ENCODE measurements at regions not wholly inside any gene's neighbourhood (a gene's known extent, or its start where the extent isn't known, plus 50 kb on each side); places are given as distances from the start of the nearest gene placed in this dataset.

- H2AFZ ChIP-seq (ENCODE audit: low read length) = no peak overlapping the region
- no peaks in the 10 kb centered on the region for H3K79me1 ChIP-seq (ENCODE audit: insufficient read depth, low read depth, low read length, poor library complexity, severe bottlenecking)
- H3K23me2 ChIP-seq (ENCODE audit: insufficient read length, low read depth, low read length, poor library complexity, severe bottlenecking) = no peaks in the 10 kb centered on the region
- H3K4ac ChIP-seq (ENCODE audit: low read depth, low read length) = no peak overlapping the region
- H3K14ac ChIP-seq (ENCODE audit: insufficient read depth, low read length) = no peak overlapping the region
- peaks cover 5% of the 10 kb centered on the region for H3K4me1 ChIP-seq (ENCODE audit: insufficient read depth, low read length)
- WGBS (ENCODE audit: extremely low coverage, insufficient read length, low lambda C conversion rate) = no CpG with 5 or more reads among the region's 3 CpGs
- H4K8ac ChIP-seq (replicated peaks; ENCODE audit: insufficient read length, low read depth, low read length) = no peak overlapping the region
- no peak overlapping the region for H3K27ac Mint-ChIP-seq
- no peaks in the 10 kb centered on the region for H3K79me2 ChIP-seq (ENCODE audit: insufficient read depth, low read length)
- no peaks in the 10 kb centered on the region for H3K9me3 ChIP-seq (ENCODE audit: control insufficient read depth, low read depth, low read length)
- H3K56ac ChIP-seq (ENCODE audit: insufficient read length, low read depth, low read length) = no peak overlapping the region
- H3K4me1 Mint-ChIP-seq = peaks cover 13 to 18% of the 10 kb centered on the region in 2 experiments
- H2BK120ac ChIP-seq (ENCODE audit: low read depth, low read length, poor library complexity, severe bottlenecking) = no peak overlapping the region
- H4K20me1 ChIP-seq (ENCODE audit: control insufficient read depth, insufficient read depth, insufficient read length) = no peaks in the 10 kb centered on the region
- no peak overlapping the region for H2BK20ac ChIP-seq (ENCODE audit: low read depth, low read length, poor library complexity, severe bottlenecking)
- no peak overlapping the region for H3K18ac ChIP-seq (ENCODE audit: insufficient read length, low read depth, low read length)
- H2AK5ac ChIP-seq (ENCODE audit: insufficient read length, low read length) = no peak overlapping the region
- H3K27me3 ChIP-seq (ENCODE audit: insufficient read depth, low read length) = no peaks in the 10 kb centered on the region
- no peaks in the 10 kb centered on the region for H3K9me3 Mint-ChIP-seq
- H2BK12ac ChIP-seq (ENCODE audit: insufficient read length, low read depth, low read length) = no peak overlapping the region
- H3K4me3 Mint-ChIP-seq = no peak overlapping the region
- H2BK5ac ChIP-seq (ENCODE audit: insufficient read length, low read length) = no peak overlapping the region
- no peak overlapping the region for H2BK15ac ChIP-seq (ENCODE audit: low read depth, low read length)
- H3K27ac ChIP-seq (ENCODE audit: insufficient read length, low read depth, low read length) = no peak overlapping the region
- no peak overlapping the region for H4K5ac ChIP-seq (ENCODE audit: insufficient read length, low read depth, low read length)
- DNase-seq = no peak
- H3K36me3 Mint-ChIP-seq (ENCODE audit: insufficient read depth in 1 of 3, low read depth in 3 of 3) = no peaks in the 10 kb centered on the region
- H3K23ac ChIP-seq (ENCODE audit: insufficient read length, low read depth, low read length) = no peak overlapping the region
- H3T11ph ChIP-seq (ENCODE audit: low read length) = no peak overlapping the region
- TF ChIP-seq CTCF (conservative IDR thresholded peaks at IDR 0.05) = no peak
- no peaks in the 10 kb centered on the region for H3K27me3 Mint-ChIP-seq (ENCODE audit: low read depth)
- H3K4me2 ChIP-seq (ENCODE audit: insufficient read depth, insufficient read length, low read length) = no peak overlapping the region
- no peak overlapping the region for H3K9ac ChIP-seq (ENCODE audit: extremely low read depth, insufficient read length, low read length)
- H4K91ac ChIP-seq (ENCODE audit: insufficient read length, low read depth, low read length) = no peak overlapping the region
Measured at GRCh38 chr3:152620395-152620794, 214.5 kb upstream of the P2RY1 start.

All from H9 (cell line).